ENCODE measurements at regions not wholly inside any gene's neighbourhood (a gene's known extent, or its start where the extent isn't known, plus 50 kb on each side); places are given as distances from the start of the nearest gene placed in this dataset.

GRCh38 chr5:82526540-82526939 lies 248.4 kb upstream of the RPS23 start:
- TF ChIP-seq CTCF (conservative IDR thresholded peaks at IDR 0.05; ENCODE audit: low read length) (no peak), EZH2phosphoT487 (IDR thresholded peaks at IDR 0.05; ENCODE audit: borderline replicate concordance) (no peak)

All from Loucy (cell line).